ENCODE measurements at regions not wholly inside any gene's neighbourhood (a gene's known extent, or its start where the extent isn't known, plus 50 kb on each side); places are given as distances from the start of the nearest gene placed in this dataset.

DNA sequence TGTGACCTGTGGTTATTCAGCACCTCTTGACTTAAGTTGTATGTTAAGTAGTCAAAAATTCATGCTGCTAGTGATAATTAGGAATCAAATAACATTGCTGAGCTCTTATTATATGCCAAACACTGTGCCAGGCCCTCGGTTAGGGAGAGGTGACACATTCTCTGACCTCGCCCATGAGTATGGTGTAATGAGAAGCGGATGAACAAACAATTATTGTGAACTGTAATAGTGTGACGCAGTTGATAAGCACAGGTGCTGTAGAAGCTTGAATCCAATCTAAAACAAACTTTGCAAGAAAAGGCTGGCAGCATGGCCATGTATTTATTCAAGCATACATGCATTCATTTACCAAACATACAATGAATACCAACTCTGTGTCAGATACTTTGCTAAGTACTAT lies 303.5 kb upstream of the HS3ST1 start:
- H3K36me3 ChIP-seq (ENCODE audit: control insufficient read depth in 2 of 2, insufficient read depth in 2 of 2, low read length in 2 of 2), result no peaks in the 10 kb centered on the region
- peaks cover 0 to 5% of the 10 kb centered on the region in 2 donors for H3K4me1 ChIP-seq (ENCODE audit: control insufficient read depth in 2 of 2, insufficient read depth in 2 of 2, low read length in 2 of 2)
- no peaks in the 10 kb centered on the region for H3K9me3 ChIP-seq (ENCODE audit: control insufficient read depth in 2 of 2, low read length in 2 of 2)
- H3K27ac ChIP-seq (ENCODE audit: low read depth in 2 of 2, low read length in 2 of 2), result no peak overlapping the region
- no peak overlapping the region for H3K9ac ChIP-seq (ENCODE audit: low read depth in 1 of 2, low read length in 2 of 2)
- H3K4me3 ChIP-seq (ENCODE audit: low read length in 2 of 2), result no peak overlapping the region
- H3K27me3 ChIP-seq (ENCODE audit: control insufficient read depth in 2 of 2, insufficient read depth in 2 of 2, low read length in 2 of 2), result no peaks in the 10 kb centered on the region

DNA sequence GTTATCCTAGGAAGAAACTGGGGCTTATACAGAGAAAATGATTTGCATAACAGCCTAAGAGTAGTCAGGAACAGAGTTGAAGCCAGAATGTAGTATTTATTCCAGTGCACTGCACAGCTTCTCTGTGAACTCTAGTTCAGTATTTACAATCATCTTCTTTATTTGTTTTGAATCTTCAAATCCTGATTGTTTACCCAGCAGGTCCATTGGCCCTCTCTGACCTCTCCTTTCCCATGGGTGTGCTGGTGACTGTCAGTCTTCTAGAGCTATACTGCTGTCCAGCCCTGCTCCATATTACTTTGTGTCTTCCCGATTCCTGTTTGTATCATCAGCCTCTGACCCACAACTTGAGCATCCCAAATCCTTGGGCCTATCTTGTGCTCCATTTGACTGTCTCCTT lies 301.9 kb upstream of the HS3ST1 start:
- H3K9me3 ChIP-seq (ENCODE audit: control insufficient read depth in 2 of 2, low read length in 2 of 2), result no peaks in the 10 kb centered on the region
- no peak overlapping the region for H3K9ac ChIP-seq (ENCODE audit: low read depth in 1 of 2, low read length in 2 of 2)
- peak overlapping the region in 1 of 2 donors; percentile 44 for H3K27ac ChIP-seq (ENCODE audit: low read depth in 2 of 2, low read length in 2 of 2)
- no peaks in the 10 kb centered on the region for H3K36me3 ChIP-seq (ENCODE audit: control insufficient read depth in 2 of 2, insufficient read depth in 2 of 2, low read length in 2 of 2)
- peaks cover 0 to 5% of the 10 kb centered on the region in 2 donors for H3K4me1 ChIP-seq (ENCODE audit: control insufficient read depth in 2 of 2, insufficient read depth in 2 of 2, low read length in 2 of 2)
- H3K27me3 ChIP-seq (ENCODE audit: control insufficient read depth in 2 of 2, insufficient read depth in 2 of 2, low read length in 2 of 2), result no peaks in the 10 kb centered on the region
- H3K4me3 ChIP-seq (ENCODE audit: low read length in 2 of 2), result no peak overlapping the region

- Histone ChIP-seq H3K27me3 (ENCODE audit: control insufficient read depth in 2 of 2, insufficient read depth in 2 of 2, low read length in 2 of 2) (no peaks in the 10 kb centered on the region), H3K9me3 (ENCODE audit: control insufficient read depth in 2 of 2, low read length in 2 of 2) (no peaks in the 10 kb centered on the region), H3K4me3 (ENCODE audit: low read length in 2 of 2) (peak overlapping the region in 1 of 2 donors; percentile 13), H3K4me1 (ENCODE audit: control insufficient read depth in 2 of 2, insufficient read depth in 2 of 2, low read length in 2 of 2) (peaks cover 0 to 5% of the 10 kb centered on the region in 2 donors), H3K36me3 (ENCODE audit: control insufficient read depth in 2 of 2, insufficient read depth in 2 of 2, low read length in 2 of 2) (no peaks in the 10 kb centered on the region), H3K27ac (ENCODE audit: low read depth in 2 of 2, low read length in 2 of 2) (peak overlapping the region; percentile 43 to 48), H3K9ac (ENCODE audit: low read depth in 1 of 2, low read length in 2 of 2) (no peak overlapping the region)
Measured at GRCh38 chr4:11729548-11729947, 300.9 kb upstream of the HS3ST1 start.

- Histone ChIP-seq H3K9me3 (ENCODE audit: control insufficient read depth in 2 of 2, low read length in 2 of 2) (no peaks in the 10 kb centered on the region), H3K4me1 (ENCODE audit: control insufficient read depth in 2 of 2, insufficient read depth in 2 of 2, low read length in 2 of 2) (peaks cover 0 to 5% of the 10 kb centered on the region in 2 donors), H3K9ac (ENCODE audit: low read depth in 1 of 2, low read length in 2 of 2) (no peak overlapping the region), H3K36me3 (ENCODE audit: control insufficient read depth in 2 of 2, insufficient read depth in 2 of 2, low read length in 2 of 2) (no peaks in the 10 kb centered on the region), H3K4me3 (ENCODE audit: low read length in 2 of 2) (no peak overlapping the region), H3K27ac (ENCODE audit: low read depth in 2 of 2, low read length in 2 of 2) (no peak overlapping the region), H3K27me3 (ENCODE audit: control insufficient read depth in 2 of 2, insufficient read depth in 2 of 2, low read length in 2 of 2) (no peaks in the 10 kb centered on the region)
Measured at GRCh38 chr4:11727903-11728564, 299.3 kb upstream of the HS3ST1 start.

DNA sequence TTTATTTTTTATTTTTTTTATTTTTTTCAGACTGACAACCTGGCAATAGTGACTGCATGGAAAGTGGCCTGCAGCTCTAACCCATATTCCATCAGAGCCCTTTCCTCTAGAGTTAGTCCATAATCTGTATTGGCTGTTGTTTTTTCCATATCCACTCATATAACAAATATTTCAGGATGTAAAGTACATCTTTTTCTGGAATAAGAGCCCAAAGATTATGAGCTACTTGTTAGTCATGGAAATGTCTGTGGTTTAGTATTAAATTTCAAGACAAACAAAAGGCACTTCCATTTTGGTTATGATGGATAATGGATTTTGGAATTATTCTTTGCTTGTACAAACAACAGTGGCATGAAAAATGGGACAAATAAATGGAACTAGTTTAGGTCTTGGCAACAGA lies 296.0 kb upstream of the HS3ST1 start:
- Histone ChIP-seq H3K27me3 (ENCODE audit: control insufficient read depth in 2 of 2, insufficient read depth in 2 of 2, low read length in 2 of 2) (no peaks in the 10 kb centered on the region), H3K9me3 (ENCODE audit: control insufficient read depth in 2 of 2, low read length in 2 of 2) (no peaks in the 10 kb centered on the region), H3K36me3 (ENCODE audit: control insufficient read depth in 2 of 2, insufficient read depth in 2 of 2, low read length in 2 of 2) (no peaks in the 10 kb centered on the region), H3K4me3 (ENCODE audit: low read length in 2 of 2) (no peak overlapping the region), H3K27ac (ENCODE audit: low read depth in 2 of 2, low read length in 2 of 2) (no peak overlapping the region), H3K4me1 (ENCODE audit: control insufficient read depth in 2 of 2, insufficient read depth in 2 of 2, low read length in 2 of 2) (peaks cover 4 to 5% of the 10 kb centered on the region in 2 donors), H3K9ac (ENCODE audit: low read depth in 1 of 2, low read length in 2 of 2) (no peak overlapping the region)

DNA sequence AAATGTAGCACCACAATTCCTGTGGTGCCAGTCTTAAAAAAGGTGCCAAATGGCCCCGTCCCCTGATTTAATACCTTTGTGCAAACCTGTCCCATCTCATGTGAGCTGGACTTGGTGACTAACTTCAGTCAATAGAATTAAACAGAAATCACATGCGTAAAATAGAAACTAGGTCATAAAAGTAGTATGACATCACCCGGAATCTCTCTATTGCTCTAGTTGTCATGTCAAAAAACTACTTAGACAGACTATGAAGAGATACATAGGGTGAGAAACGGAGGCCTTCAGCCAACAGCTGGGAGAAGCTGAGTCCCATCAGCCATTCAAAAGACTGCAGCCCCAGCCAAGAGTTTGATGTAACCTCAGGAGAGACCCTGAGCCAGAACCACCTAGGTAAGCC lies 293.5 kb upstream of the HS3ST1 start:
- no peaks in the 10 kb centered on the region for H3K27me3 ChIP-seq (ENCODE audit: control insufficient read depth in 2 of 2, insufficient read depth in 2 of 2, low read length in 2 of 2)
- no peaks in the 10 kb centered on the region for H3K9me3 ChIP-seq (ENCODE audit: control insufficient read depth in 2 of 2, low read length in 2 of 2)
- no peak overlapping the region for H3K9ac ChIP-seq (ENCODE audit: low read depth in 1 of 2, low read length in 2 of 2)
- peaks cover 4 to 5% of the 10 kb centered on the region in 2 donors for H3K4me1 ChIP-seq (ENCODE audit: control insufficient read depth in 2 of 2, insufficient read depth in 2 of 2, low read length in 2 of 2)
- no peaks in the 10 kb centered on the region for H3K36me3 ChIP-seq (ENCODE audit: control insufficient read depth in 2 of 2, insufficient read depth in 2 of 2, low read length in 2 of 2)
- no peak overlapping the region for H3K27ac ChIP-seq (ENCODE audit: low read depth in 2 of 2, low read length in 2 of 2)
- no peak overlapping the region for H3K4me3 ChIP-seq (ENCODE audit: low read length in 2 of 2)

DNA sequence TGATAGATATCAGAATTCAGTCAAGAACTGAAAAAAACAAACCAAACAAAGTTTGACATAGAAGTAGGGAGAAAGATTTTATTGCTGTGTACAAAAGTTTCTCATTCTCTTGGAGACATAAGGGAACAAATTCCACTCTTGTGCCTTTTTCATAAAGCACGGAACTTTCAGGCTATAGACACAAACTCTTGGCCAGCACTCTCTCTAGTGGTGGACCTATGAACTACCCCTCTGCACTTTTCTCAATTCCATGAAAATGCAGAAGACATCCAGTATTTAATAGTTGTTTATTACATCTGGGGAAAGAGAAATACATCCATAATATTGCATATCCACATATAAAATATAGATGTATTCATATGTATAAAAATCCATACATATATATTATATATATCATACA lies 291.6 kb upstream of the HS3ST1 start:
- no peaks in the 10 kb centered on the region for H3K9me3 ChIP-seq (ENCODE audit: control insufficient read depth in 2 of 2, low read length in 2 of 2)
- H3K36me3 ChIP-seq (ENCODE audit: control insufficient read depth in 2 of 2, insufficient read depth in 2 of 2, low read length in 2 of 2), result no peaks in the 10 kb centered on the region
- H3K4me1 ChIP-seq (ENCODE audit: control insufficient read depth in 2 of 2, insufficient read depth in 2 of 2, low read length in 2 of 2), result peaks cover 4 to 5% of the 10 kb centered on the region in 2 donors
- no peak overlapping the region for H3K27ac ChIP-seq (ENCODE audit: low read depth in 2 of 2, low read length in 2 of 2)
- no peak overlapping the region for H3K9ac ChIP-seq (ENCODE audit: low read depth in 1 of 2, low read length in 2 of 2)
- H3K4me3 ChIP-seq (ENCODE audit: low read length in 2 of 2), result no peak overlapping the region
- H3K27me3 ChIP-seq (ENCODE audit: control insufficient read depth in 2 of 2, insufficient read depth in 2 of 2, low read length in 2 of 2), result no peaks in the 10 kb centered on the region

DNA sequence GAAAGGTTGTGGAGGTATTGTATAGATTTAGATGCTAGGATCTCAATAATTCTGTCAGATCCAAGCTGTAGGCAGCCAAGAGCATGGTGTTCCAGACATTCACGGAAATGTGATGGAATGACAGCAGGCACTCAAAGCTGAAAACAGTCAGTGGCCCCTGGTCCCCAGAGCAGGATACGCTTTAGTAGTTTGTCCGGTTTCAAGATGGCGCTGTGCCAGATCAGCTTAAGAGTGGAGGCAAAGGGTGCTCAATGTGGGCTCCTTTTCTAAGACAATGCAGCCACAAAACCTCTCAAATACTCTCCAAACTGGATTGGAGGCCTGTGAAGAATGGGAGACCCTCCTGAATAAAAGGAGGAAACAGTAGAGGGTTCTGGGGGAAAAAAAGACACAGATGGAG lies 291.2 kb upstream of the HS3ST1 start:
- Histone ChIP-seq H3K4me3 (ENCODE audit: low read length in 2 of 2) (no peak overlapping the region), H3K36me3 (ENCODE audit: control insufficient read depth in 2 of 2, insufficient read depth in 2 of 2, low read length in 2 of 2) (no peaks in the 10 kb centered on the region), H3K4me1 (ENCODE audit: control insufficient read depth in 2 of 2, insufficient read depth in 2 of 2, low read length in 2 of 2) (peaks cover 4 to 5% of the 10 kb centered on the region in 2 donors), H3K9me3 (ENCODE audit: control insufficient read depth in 2 of 2, low read length in 2 of 2) (no peaks in the 10 kb centered on the region), H3K27me3 (ENCODE audit: control insufficient read depth in 2 of 2, insufficient read depth in 2 of 2, low read length in 2 of 2) (no peaks in the 10 kb centered on the region), H3K27ac (ENCODE audit: low read depth in 2 of 2, low read length in 2 of 2) (no peak overlapping the region), H3K9ac (ENCODE audit: low read depth in 1 of 2, low read length in 2 of 2) (no peak overlapping the region)

GRCh38 chr4:11715753-11716521 lies 287.2 kb upstream of the HS3ST1 start:
- no peaks in the 10 kb centered on the region for H3K36me3 ChIP-seq (ENCODE audit: control insufficient read depth in 2 of 2, insufficient read depth in 2 of 2, low read length in 2 of 2)
- peak overlapping the region in 1 of 2 donors; percentile 30 for H3K4me3 ChIP-seq (ENCODE audit: low read length in 2 of 2)
- peaks cover 4 to 5% of the 10 kb centered on the region in 2 donors for H3K4me1 ChIP-seq (ENCODE audit: control insufficient read depth in 2 of 2, insufficient read depth in 2 of 2, low read length in 2 of 2)
- H3K27me3 ChIP-seq (ENCODE audit: control insufficient read depth in 2 of 2, insufficient read depth in 2 of 2, low read length in 2 of 2), result no peaks in the 10 kb centered on the region
- H3K9me3 ChIP-seq (ENCODE audit: control insufficient read depth in 2 of 2, low read length in 2 of 2), result no peaks in the 10 kb centered on the region
- peak overlapping the region in 1 of 2 donors; percentile 37 for H3K27ac ChIP-seq (ENCODE audit: low read depth in 2 of 2, low read length in 2 of 2)
- H3K9ac ChIP-seq (ENCODE audit: low read depth in 1 of 2, low read length in 2 of 2), result no peak overlapping the region

- Histone ChIP-seq H3K27me3 (ENCODE audit: control insufficient read depth in 2 of 2, insufficient read depth in 2 of 2, low read length in 2 of 2) (no peaks in the 10 kb centered on the region), H3K36me3 (ENCODE audit: control insufficient read depth in 2 of 2, insufficient read depth in 2 of 2, low read length in 2 of 2) (no peaks in the 10 kb centered on the region), H3K4me1 (ENCODE audit: control insufficient read depth in 2 of 2, insufficient read depth in 2 of 2, low read length in 2 of 2) (no peaks in the 10 kb centered on the region), H3K27ac (ENCODE audit: low read depth in 2 of 2, low read length in 2 of 2) (no peak overlapping the region), H3K4me3 (ENCODE audit: low read length in 2 of 2) (no peak overlapping the region), H3K9ac (ENCODE audit: low read depth in 1 of 2, low read length in 2 of 2) (no peak overlapping the region), H3K9me3 (ENCODE audit: control insufficient read depth in 2 of 2, low read length in 2 of 2) (no peaks in the 10 kb centered on the region)
Measured at GRCh38 chr4:11710453-11711093, 281.9 kb upstream of the HS3ST1 start.
